ENCODE measurements at regions not wholly inside any gene's neighbourhood (a gene's known extent, or its start where the extent isn't known, plus 50 kb on each side); places are given as distances from the start of the nearest gene placed in this dataset.
"Not testable (repeated sequence)": the region's sequence is repeated elsewhere in the genome, so short reads cannot be mapped to it uniquely, and the experiment has no call there.

DNA sequence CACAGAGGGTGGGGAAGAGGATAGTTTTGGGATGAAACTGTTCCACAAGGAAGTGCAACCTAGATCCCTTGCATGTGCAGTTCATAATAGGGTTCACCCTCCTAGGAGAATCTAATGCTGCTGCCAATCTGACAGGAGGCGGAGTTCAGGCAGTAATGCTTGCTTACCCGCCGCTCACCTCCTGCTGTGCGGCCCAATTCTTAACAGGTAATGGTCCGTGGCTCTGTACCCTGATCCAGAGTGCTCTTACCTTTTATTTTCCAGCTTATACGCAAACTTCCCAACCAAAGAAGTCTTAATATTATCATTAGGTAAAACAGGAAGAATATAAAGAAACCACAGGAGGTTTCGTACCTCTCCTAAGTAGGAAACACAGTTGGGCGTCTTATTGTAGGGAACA, 82.7 kb upstream of the CD302 start:
- DNase-seq (ENCODE audit: low spot score) (no peak), FAIRE-seq (no peak)

DNA sequence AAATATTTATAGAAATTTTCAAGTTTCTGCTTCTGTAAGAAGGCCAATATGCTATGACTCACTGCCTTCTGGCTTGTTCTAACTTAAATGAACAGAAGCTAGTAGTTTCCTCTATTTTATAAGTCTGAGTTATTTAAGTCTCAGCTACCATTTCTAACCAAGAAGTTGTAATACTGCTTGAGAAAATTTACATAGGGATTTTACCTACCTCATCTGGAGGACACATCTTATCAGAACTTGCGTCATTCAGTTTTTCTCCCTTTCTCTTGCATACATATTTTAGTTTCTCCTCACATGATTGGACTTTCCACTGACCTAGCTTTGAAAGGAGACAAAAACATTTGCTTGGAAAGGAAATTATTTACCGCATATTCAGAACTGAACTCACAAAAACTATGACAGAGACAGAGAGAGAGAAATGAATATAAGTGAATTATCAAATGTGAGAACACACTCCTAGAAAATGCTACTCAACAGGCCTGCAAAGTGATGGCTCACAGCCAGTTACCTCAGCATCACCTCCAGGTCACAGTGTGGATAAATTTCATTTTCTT, 81.1 kb upstream of the CD302 start:
- FAIRE-seq (no peak), DNase-seq (ENCODE audit: low spot score) (no peak)

DNA sequence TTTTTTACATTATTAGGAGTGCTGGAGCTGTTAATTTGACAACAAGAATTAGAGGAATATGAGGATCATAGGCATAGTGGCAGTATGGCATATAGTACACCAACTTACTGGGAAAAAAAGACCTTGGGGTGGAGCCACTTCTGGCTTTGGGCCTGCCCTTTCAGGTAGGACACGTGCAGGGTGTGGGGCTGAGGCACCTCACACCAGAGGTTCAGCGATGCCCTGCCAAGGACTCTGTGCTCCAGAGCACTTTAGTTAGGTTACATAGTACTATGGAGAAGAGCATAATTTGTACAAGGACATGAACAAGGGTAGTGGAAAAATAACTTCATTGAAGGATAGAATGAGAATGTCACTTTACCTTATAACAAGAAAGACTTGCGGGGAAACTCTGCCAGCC, 77.1 kb upstream of the CD302 start:
- FAIRE-seq (no peak), DNase-seq (ENCODE audit: low spot score) (no peak)

DNA sequence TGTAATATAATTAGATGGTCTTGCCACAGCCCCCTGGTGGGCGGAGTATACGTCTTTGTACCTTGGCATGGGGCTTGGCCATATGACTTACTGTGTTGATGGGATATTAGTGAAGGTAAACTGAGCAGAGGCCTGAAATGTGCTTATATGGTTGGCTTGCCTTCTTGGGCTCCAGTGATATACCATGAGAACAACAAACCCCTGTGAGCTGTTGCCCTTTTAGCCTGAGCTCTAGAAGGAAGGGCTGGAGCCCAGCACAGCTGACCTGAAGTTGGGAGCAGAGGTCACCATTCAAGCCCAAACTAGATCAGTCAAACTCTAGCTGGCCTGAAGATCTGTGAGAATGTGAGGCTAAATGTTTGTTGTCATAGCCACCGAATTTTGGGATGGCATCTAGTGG, 75.2 kb upstream of the CD302 start:
- peak; percentile 8 for DNase-seq (ENCODE audit: low spot score)
- FAIRE-seq = no peak

DNA sequence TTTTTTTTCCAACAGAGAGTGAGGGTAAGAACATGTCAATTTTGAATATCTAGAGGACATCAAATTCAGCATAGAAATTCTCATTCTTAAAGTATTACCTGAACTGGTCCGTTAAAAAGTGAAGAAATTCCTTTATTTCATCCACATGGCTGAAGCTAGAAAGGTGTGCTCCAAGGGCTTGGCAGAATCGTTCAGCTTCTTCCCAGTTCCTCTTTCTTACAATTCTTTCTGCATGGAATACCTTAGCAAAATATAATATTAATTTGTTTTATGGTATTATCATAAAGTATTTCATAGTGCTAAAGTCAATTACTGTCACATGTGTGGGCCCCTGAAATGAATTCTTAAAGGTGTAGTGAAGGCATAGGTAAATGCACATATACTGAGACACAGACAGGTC, 74.3 kb upstream of the CD302 start:
- FAIRE-seq = no peak
- DNase-seq (ENCODE audit: low spot score) = no peak

DNA sequence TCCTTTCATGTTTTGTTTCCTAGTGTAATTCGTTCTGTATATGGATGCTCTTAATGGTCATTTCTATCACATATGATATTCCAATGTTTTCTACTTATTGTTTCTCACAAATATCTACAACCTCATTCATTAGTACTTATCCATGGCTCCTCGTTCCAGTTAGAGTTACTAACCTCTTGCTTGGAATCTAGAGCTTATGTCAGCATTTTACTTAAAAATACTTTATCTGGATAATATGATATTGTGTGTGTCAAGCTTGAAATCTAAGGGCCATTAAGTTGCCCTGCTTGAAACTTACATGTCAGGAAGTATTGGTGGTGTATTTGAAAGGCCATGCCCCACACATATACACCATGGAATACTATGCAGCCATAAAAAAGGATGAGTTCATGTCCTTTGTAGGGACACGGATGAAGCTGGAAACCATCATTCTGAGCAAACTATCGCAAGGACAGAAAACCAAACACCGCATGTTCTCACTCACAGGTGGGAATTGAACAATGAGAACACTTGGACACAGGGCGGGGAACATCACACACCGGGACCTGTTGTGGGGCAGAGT, 70.7 kb upstream of the CD302 start:
- FAIRE-seq = not testable (repeated sequence)

DNA sequence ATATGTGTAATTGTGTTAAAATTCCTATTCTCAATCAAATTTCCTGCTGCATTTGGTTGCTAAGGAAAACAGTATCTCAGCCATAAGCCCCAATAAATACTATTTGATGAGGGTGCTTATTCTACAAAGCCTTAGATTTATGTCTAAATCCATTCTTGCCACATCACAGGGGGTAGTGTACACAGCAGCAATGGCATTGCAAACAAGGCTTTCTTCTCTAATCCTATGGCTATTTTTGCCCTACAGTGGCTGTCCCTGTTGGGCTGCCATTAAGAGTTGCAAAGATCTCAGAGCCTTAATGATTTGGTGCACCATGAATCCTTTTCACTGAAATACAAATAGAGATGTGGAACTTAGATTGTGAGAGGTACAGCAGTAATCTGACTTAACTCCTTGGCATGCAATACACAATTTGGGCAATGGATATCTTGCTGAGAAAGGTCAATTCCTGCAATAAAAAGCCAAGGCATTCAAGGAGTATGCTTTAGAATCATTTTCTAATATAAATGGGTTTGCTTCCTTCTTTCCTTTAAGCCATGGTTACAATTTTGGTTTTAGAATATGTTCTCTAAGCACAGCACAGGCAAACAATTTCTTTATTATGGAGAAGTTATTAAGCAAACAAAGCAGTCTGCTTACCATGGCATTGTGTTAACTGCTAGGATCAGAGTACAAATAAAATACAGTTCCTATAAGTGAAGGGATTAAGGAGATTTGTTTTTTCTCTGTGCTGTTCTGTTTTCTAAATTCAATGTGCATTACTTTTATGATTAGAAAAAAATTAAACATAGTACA, 69.8 kb upstream of the CD302 start:
- DNase-seq (ENCODE audit: low spot score) = no peak
- FAIRE-seq = no peak

More for the DNA sequence above, 70.7 kb upstream of the CD302 start:
- DNase-seq (ENCODE audit: low spot score) = not testable (repeated sequence)

DNA sequence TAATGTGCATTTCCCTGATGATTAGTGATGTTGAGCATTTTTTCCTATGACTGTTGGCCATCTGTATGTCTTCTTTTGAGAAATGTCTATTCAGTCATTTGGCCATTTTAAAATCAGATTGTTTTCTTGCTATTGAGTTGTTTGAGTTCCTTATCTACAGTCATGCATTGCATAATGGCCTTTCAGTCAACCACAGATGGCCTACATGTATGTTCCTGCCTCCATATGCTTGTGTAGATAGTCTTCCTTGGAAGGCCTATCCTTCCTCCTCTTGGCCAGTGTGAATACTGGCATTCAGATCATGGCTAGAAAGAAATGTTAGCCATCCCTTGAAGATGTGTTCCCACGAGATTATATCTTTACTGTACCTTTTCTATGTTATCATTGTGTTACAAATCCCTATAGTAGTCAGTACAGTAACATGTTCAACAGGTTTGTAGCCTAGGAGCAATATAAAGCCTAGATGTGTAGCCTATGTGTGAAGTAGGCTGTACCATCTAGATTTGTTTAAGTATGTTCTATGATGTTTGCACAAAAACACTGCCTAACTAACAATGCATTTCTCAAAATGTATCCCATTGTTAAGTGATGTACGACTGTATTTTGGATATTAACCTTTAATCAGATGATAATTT, 65.6 kb upstream of the CD302 start:
- FAIRE-seq (no peak), DNase-seq (ENCODE audit: low spot score) (no peak)

DNA sequence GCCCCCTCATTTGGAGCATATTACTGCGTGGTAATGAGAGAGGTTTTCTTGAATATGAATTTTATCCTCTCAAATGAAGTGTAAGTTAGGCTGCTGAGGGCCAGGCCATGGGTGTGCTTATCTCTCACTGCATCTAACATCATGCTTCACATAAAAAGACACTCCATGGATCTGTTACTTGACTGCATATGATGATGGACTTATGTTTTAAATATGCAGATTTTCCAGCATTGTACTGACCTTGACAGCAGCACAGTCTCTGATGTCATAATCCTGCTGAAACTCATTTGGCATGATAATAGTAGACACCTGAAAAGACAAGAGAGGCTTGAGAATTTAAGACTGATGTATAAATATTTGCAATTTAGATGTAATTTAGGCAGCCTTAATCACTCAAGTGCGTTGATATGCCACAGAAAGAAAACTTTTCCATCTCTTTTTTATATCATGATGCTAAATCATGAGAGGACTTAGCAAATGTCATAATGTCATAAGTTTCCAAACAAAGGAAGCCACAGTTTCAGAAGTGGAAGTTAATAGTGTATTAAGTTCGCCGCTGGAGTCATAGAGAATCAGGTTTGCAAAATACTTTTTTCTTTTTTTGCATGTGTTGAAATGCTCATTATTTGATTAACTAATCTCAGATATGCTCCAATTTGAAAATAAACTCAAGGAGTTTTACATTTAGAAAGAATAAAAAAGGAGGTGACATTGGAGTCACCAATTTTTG, 62.7 kb upstream of the CD302 start:
- DNase-seq (ENCODE audit: low spot score) (no peak), FAIRE-seq (no peak)

DNA sequence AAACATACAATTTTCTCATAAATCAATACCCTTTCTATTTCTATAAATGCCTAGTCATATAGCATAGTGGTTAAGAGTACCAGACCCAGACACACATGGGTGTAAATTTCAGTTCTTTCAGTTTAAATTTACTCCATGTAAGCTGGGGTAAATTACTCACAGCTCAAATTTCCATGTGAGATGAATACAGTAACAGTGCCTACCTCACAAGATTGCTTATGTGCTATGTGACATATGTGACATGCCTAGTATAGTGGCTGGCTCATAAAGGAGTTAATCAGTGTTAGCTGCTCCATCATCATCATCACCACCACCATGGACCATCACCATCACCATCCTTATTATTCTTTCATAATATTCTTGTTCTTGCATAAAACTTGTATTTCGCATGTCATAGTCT, 61.6 kb upstream of the CD302 start:
- DNase-seq (ENCODE audit: low spot score) = no peak
- FAIRE-seq = no peak

DNA sequence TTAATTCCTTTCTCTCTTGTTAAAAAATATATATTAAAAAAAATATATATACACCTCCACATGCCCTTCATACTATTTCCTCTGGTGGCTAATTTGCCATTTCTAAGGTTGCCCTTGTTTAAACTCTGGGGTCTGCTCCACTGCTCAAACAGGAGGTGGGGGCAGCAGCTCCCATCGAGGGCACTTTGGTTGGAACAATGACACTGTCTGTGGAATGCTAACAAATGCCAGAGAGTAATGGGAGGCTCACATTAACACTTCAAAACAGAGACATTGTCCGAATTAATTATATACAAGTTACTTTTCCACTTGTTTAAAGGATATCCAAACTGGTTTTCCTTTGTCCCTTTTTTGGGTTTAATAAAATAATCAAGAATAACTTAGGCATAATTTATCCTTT, 58.8 kb upstream of the CD302 start:
- DNase-seq (ENCODE audit: low spot score) = no peak
- FAIRE-seq = no peak

DNA sequence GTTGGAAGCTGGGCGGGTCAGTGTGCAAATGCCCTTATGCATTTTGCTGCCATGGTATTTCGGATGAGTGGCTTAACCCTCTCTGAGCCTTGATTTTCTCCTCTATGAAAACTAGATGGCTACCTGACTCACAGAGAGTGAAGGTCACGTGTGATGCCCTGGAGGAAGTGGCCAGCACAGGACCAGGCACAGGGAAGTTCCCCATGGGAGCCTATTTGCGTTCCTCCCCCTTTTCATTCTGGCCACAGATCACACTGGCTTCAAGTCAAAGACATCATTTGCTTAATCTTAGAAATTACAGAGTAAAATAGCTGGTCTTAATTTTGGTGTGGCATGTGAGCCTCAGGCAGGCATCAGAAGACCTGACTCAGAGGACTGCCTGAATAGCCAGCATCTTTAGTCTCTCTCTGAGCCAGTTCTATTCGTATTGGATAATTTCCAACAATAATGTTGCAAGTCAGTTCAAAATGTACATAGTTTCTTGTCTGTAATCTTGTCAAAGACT, 57.6 kb upstream of the CD302 start:
- DNase-seq (ENCODE audit: low spot score) = no peak
- FAIRE-seq = no peak

DNA sequence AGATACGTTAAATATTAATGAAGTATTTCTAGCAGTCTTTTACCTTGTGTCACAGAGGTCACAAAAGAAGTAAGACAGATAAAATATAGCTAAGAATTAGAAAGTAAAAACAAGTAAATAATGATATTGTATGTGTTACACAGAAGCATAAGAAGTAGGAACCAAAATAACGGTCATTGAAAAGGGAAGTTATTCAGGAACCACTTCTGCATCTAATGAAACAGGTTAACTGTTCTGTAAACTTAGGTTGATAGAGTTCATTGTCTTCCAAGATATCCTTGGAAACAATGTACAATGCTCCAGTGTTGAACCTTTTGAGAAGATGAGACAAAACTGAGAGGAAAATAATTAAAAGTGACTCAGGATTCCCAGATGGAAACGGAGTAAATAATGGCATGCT, 57.1 kb upstream of the CD302 start:
- no peak for FAIRE-seq
- no peak for DNase-seq (ENCODE audit: low spot score)

DNA sequence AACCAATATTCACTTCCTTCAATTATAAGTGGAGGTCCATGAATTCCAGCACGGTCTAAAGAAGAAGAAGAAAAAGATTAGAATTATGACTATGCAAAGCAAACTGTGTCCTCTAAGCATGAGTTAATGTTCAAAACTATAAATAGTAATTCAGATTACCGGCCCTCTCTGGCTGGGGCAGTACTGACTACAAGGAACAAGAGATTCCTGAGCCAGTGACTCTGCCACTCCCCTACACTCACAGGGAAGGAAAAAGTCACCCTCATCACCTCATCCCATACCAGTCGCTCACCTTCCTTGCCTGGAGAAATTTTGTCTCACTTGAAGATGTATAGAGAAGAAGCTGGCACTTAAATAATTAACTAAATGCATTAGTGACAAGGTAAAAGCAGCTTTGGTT, 56.5 kb upstream of the CD302 start:
- FAIRE-seq (no peak), DNase-seq (ENCODE audit: low spot score) (no peak)

DNA sequence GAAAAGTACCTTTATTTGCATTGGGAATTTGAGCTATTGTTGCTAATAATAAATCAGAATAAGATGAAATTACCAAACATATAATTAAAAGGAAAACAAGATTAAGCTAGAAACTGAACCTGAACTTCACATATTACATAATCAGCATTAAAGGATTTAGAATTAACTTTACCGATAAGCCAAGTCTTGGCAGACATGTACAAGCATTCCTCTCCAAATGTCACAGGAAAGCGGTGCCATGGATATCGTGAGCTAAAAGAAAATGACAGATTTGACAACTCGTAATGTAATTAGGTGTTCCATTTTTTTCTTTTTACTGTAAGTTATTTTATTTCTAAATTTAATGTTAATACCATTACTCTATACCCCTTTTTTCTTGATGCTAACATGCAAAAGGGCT, 55.1 kb upstream of the CD302 start:
- no peak for FAIRE-seq
- DNase-seq (ENCODE audit: low spot score) = no peak

DNA sequence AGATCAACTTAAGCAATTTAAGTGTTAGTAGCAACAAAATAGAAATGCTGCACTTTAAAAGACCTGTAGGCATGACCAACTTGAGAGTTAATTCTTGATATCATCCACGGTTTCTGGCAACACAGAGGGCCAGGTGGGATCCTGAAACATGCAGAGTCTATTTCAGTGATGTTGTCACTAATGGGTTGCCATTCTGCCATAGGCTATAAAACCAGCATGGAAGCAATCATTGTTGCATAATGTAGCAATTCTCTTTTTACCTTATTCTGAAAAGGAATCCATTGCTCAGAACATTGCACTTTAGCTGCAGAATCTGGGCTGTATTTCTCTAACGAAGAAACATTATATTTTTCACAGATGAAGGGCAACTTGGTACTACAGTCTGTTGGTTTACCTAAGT, 53.9 kb upstream of the CD302 start:
- no peak for DNase-seq (ENCODE audit: low spot score)
- no peak for FAIRE-seq

DNA sequence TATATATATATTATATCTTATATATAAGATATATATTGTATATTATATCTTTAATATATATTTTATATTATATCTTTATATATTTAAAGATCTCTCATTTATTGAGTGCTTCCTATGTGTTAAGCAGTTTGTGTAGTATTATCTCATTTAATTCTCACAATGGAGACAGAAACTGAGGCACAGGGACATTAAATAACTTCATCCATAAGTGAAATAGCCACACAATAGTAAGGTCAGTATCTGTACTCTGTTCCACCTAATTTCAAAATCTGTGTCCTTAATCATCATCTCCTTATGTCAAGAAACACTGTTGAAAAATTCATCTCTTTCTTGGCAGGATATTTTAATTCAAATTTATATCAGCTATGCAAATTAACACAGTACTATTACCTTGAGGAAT, 52.8 kb upstream of the CD302 start:
- FAIRE-seq (no peak), DNase-seq (ENCODE audit: low spot score) (no peak)

DNA sequence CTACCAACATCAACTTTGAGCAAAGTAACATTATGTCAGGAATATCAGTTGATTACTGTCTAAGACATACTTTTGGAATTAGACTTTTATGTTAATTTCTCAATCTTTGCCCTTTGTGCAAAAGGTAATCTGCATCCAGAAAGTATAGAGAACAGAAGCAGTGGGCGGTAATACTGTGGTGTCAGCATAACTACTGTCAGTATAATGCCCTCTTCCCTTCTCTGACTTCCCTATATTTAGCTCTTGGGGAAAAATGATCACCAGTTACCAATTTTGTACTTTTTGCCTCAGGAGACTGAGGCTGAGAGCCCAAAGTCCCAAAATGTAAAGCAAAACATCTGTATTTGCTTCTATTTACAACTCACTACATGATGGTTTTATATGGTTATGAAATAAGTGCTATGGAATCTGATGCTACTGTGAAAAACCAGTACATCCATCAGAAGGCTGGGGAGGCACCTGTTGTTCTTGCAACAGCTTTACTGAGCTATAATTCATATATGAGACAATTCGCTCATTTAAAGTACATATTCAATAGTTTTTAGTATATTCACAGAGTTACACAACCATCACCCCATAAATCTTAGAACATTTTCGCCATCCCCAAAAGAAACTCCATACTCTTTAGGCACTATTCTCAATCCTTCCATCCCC, 51.3 kb upstream of the CD302 start:
- FAIRE-seq (no peak), DNase-seq (ENCODE audit: low spot score) (no peak)
